Right cardiac atrium (tissue), 5 donors: ENCODE measurements at regions not wholly inside any gene's neighbourhood (a gene's known extent, or its start where the extent isn't known, plus 50 kb on each side); places are given as distances from the start of the nearest gene placed in this dataset.
"Not testable (repeated sequence)": the region's sequence is repeated elsewhere in the genome, so short reads cannot be mapped to it uniquely, and the experiment has no call there.

ENCODE experiments used
- ATAC-seq, 2 donors: fragments of 200-7000 bp; cut with Tn5 transposase; one replicate each; pipeline versions ENCODE4 v1.8.0 to v1.9.1; 2020; ENCODE audit warnings: moderate library complexity in 2 of 2, mild to moderate bottlenecking in 1 of 2
- DNase-seq, 3 donors: peaks; one replicate each; pipeline ENCODE4 v3.0.0-alpha.2; 2020
- H3K27ac ChIP-seq: one replicate; pipeline ENCODE4 v1.5.1; 2013; ENCODE audit warnings: mild to moderate bottlenecking, low read length, control low read depth, moderate library complexity
- H3K27me3 ChIP-seq: one replicate; pipeline ENCODE4 v1.6.1; 2013; ENCODE audit not compliant: control insufficient read depth, insufficient read depth
- H3K4me1 ChIP-seq: one replicate; pipeline ENCODE4 v1.6.1; 2013; ENCODE audit warnings: low read length; ENCODE audit not compliant: control insufficient read depth, insufficient read depth
- H3K4me3 ChIP-seq: one replicate; pipeline ENCODE4 v1.5.1; 2013; ENCODE audit warnings: low read length, control low read depth
- H3K9me3 ChIP-seq: one replicate; pipeline ENCODE4 v1.6.1; 2013; ENCODE audit warnings: low read length; ENCODE audit not compliant: control insufficient read depth
- WGBS: extraction: QIAGEN DNeasy Blood & Tissue Kit; methylation state at CpG from one replicate; pipeline ENCODE4 v1.1.7; 2013; 5-methylcytosine and 5-hydroxymethylcytosine counted together
- intact Hi-C, 4 donors: fragments of 100-400 bp; cut with DNase I; formaldehyde crosslinking; loops; one replicate each; pipeline versions ENCODE4 v1.11.0 to v1.14.0; 2022 to 2023
- donor health status: healthy with polysubstance abuse.
- donor health status: DM: no; HTN: yes; CAD: no.
- donor health status: DM: no; HTN: no; CAD: no.
- donor health status: DM: no; HTN: yes; CAD: no; lungs with severe emphysema.
- donor health status: DM: yes; HTN: yes; CAD: no.

DNA sequence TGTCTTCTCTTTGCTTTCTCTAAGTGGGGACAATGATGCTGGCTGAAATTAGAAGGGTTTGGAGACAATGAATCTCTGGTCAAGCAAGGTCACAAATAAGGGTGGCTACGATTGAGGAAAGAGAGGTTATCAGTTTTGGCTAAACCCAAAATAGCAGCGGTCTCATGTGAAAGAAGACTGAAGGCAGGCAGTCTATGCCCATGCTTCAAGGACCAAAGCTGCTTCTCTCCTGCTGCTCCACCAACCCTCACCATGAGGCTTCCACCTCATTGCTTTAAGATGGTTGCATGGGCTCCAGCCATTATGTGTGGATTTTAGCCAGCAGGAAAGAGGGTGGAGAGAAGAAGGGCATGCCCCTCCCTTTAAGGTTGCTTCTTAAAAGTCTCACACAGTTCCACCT, 114.1 kb upstream of the TRIM2 start:
- H3K27ac ChIP-seq: no peak overlapping the region
- H3K4me1 ChIP-seq: no peaks in the 10 kb centered on the region
- no peak for ATAC-seq
- H3K9me3 ChIP-seq: no peaks in the 10 kb centered on the region
- no peak overlapping the region for H3K4me3 ChIP-seq
- DNase-seq: no peak
- 50% methylated on average over 2 of the region's 2 CpGs for WGBS
- intact Hi-C loops: no loop called here
- no peaks in the 10 kb centered on the region for H3K27me3 ChIP-seq

DNA sequence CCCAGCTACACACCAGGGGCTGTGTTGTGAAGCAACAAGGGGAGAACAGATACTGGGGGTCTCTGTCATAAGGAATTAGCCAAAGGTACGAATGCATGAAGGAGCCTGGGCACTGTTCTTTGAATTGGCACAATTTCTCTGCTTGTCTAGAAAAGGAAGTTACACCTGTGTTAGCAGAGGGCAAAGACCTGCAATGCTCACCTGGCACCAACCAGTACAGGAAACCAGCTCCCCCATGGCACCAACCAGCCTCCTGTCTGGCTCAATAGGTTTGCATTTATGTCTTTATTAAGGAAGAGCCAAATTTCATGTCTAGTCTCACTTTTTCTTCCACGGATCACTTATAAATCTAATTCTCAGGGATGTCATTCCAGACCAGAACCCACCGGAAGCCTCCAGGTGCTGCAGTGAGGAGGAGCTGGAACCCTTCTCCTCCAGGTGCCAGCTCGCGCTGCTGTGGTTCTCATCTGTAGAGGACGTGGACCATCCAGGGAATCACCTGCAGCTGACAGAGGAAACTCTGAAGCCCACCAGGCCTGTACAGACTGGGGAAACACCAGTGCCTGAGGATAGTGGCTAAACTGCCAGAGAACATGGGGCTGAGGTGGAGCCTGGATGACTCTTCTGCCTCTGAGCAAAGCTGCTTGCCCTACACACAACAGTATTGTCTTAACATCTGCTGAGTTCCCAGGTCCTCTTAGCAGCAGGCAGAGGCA, 113.4 kb upstream of the TRIM2 start:
- intact Hi-C loops: no loop called here
- H3K4me3 ChIP-seq: no peak overlapping the region
- WGBS: 94% methylated on average over 6 of the region's 6 CpGs
- H3K27ac ChIP-seq: no peak overlapping the region
- no peaks in the 10 kb centered on the region for H3K4me1 ChIP-seq
- DNase-seq (no peak), ATAC-seq (no peak)
- no peaks in the 10 kb centered on the region for H3K27me3 ChIP-seq
- no peaks in the 10 kb centered on the region for H3K9me3 ChIP-seq

DNA sequence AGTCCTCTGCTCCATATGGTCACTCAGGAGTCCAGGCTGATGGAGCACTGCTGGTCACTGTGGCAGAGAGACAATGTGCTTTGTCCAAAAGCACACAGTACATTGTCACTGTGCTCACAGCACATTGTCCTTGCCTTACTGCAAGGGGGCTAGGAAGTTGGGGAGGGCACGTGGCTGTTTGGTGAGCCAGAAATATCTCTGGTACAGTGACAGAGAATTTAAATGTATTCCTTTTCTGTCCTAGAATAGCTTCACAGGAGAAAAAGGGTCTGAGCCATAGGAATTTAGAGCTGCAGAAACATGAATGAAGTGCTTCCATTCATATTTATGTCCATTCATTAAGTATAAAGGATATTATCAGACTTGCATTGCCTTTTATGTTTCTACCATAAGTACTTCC, 110.8 kb upstream of the TRIM2 start:
- Histone ChIP-seq H3K27me3 (no peaks in the 10 kb centered on the region), H3K27ac (no peak overlapping the region), H3K4me1 (no peaks in the 10 kb centered on the region), H3K9me3 (no peaks in the 10 kb centered on the region), H3K4me3 (no peak overlapping the region)
- ATAC-seq (no peak), DNase-seq (no peak)
- WGBS: 53% methylated on average over 1 of the region's 1 CpG
- intact Hi-C loops: no loop called here

DNA sequence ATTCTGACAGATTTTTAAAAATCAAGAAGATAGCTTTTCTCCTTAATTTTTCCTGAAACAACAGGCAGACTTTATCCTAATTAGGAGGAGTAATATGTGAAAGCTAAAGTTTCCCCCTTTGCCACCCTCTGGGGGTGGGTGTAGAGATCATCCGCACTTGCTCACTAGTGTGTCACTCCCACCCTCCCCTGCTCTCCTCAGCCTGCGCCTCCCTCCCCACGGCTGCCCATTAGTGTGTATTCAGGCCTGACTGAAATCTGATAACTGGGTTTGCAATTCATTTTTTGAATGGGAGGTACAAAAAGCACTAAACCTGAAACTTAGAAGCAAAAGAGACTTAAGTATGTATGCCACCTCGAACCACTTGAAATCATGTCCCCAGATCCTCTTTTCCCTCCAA, 110.4 kb upstream of the TRIM2 start:
- no peak overlapping the region for H3K27ac ChIP-seq
- H3K27me3 ChIP-seq: no peaks in the 10 kb centered on the region
- H3K4me3 ChIP-seq: no peak overlapping the region
- intact Hi-C loops: no loop called here
- ATAC-seq (no peak), DNase-seq (no peak)
- WGBS: 68% methylated on average over 4 of the region's 4 CpGs
- H3K9me3 ChIP-seq: no peaks in the 10 kb centered on the region
- no peaks in the 10 kb centered on the region for H3K4me1 ChIP-seq

DNA sequence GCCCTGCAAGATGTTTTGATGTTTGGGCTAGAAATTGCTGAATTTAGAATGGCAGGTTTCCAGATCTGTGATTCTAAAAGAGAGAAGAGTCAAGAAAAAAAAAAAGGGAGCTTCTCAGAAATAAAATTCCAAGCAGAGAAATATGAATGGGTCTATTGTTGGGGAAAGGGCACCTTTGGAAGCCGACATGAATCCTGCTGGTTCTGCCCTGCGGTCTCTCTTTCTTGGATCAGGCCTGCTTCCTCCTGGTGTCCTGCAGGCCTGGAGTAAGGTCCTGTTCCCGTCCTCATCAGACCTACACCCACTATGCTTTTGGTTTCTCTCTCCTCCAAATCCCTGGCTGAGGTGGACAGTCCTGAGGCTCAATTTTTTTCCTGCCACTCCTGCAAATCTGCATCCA, 109.8 kb upstream of the TRIM2 start:
- Histone ChIP-seq H3K4me3 (no peak overlapping the region), H3K27ac (no peak overlapping the region), H3K4me1 (no peaks in the 10 kb centered on the region), H3K9me3 (no peaks in the 10 kb centered on the region), H3K27me3 (no peaks in the 10 kb centered on the region)
- WGBS: 84% methylated on average over 3 of the region's 3 CpGs
- DNase-seq: no peak
- ATAC-seq: no peak
- intact Hi-C loops: no loop called here

DNA sequence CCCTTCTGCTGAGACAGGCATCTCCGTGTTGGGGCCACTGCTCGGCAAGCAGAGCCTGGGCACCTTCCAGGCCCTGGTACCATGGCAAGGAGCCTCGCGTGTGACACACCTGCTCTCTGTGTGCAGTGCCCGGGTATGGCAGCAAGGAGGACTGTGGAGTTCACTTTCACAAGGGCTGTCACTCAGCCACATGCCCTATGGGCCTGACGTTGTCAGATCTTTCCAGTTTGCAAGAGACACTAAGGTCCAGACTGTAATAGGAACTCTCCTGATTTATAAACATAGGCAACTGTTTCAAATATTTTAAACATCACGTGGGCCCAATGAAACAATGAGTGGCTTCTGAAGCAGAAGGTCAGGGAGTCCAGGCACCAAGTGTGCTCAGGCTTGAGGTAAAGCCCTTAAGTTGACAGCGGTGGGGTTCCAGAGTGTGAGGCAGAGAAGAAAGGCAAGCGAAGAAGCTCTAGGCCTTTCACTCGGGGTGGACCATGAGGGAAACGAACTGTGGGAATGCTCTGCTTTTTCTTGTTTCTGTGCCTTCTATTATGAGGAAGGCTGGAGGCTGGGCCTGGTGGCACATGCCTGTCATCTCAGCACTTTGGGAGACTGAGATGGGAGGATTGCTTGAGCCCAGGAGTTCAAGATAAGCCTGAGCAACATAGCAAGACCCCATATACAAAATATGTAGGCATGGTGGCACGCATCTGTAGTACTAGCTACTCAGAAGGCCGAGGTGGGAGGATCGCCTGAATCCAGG, 108.6 kb upstream of the TRIM2 start:
- 85% methylated on average over 14 of the region's 14 CpGs for WGBS
- no peaks in the 10 kb centered on the region for H3K27me3 ChIP-seq
- H3K4me3 ChIP-seq: no peak overlapping the region
- no peaks in the 10 kb centered on the region for H3K9me3 ChIP-seq
- intact Hi-C loops: no loop called here
- no peak for ATAC-seq
- H3K27ac ChIP-seq: no peak overlapping the region
- no peak for DNase-seq
- H3K4me1 ChIP-seq: no peaks in the 10 kb centered on the region

DNA sequence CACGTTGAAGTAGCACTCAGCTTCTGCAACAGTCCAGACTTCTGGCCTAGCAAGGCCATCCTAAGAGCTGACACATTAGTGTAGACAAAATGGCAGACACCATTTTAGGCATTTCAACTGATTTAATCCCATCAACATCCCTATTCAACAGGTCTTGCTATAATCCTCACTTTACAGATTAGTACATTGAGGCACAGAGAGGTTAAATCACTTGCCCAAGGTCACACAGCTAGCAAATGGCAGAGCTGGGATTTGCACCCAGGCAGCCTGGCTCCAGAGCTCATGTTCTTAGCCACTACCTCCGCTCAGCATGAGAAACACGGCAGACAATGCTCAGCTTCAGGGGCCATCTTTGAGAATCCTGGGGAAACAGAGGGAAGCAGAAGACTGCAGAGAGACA, 107.9 kb upstream of the TRIM2 start:
- no peak overlapping the region for H3K4me3 ChIP-seq

DNA sequence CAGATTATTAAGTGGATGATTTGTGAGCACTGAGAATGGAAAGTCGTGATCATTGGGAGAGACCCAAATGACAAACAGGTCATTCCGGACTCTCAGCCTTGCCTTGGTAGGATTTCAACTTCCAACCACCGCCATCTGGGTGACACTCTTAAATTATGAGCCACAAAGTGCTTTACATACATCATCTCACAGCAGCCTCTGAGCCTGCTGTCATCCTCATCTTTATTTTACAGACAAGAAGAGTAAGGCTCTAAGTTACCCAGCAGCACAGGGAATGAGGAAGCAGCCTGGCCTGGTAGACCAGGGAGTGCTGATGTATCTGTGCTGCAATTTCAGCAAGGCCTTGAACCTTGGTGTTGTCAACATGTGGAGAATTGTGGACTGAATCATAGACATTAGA, 105.8 kb upstream of the TRIM2 start:
- no peak for ATAC-seq

More for the DNA sequence above, 107.9 kb upstream of the TRIM2 start:
- intact Hi-C loops: no loop called here
- Histone ChIP-seq H3K4me1 (no peaks in the 10 kb centered on the region), H3K27me3 (no peaks in the 10 kb centered on the region), H3K9me3 (no peaks in the 10 kb centered on the region), H3K27ac (no peak overlapping the region)
- ATAC-seq: no peak
- no peak for DNase-seq
- 88% methylated on average over 3 of the region's 3 CpGs for WGBS

DNA sequence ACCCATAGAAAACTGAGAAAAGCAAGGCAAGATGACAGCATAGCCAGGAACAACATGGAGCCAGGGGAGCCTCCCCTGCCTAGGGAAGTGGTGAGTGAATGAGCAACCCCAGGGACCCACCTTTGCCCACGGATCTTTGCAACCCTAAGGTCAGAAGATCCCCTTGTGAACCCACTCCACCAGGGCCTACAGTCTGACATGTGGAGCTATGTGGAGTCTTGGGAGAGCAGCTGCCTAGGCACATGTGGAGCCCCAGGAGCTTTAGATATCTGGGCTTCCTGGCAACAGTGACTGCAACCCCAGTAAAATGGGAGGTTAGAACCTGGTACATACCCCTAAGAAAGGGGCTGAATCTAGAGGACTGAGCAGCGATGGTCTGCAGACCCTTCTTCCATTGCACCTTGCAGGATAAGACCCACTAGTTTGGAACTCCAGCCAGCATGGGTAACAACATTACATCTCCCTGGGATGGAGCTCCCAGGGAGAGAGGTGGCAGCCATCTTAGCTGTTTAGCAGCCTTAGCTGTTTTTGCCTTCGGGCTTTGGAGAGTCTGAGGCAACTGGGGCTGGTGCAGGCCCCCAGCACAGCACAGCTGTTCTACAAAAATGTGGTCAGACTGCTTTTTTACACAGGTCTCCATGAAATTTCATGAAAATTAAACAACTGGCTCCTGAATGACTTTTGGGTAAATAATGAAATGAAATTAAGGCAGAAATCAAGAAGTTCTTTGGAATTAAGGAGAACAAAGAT, 104.7 kb upstream of the TRIM2 start:
- DNase-seq (no peak), ATAC-seq (no peak)
- intact Hi-C loops: no loop called here
- Histone ChIP-seq H3K4me3 (no peak overlapping the region), H3K27me3 (no peaks in the 10 kb centered on the region), H3K4me1 (no peaks in the 10 kb centered on the region), H3K27ac (no peak overlapping the region), H3K9me3 (no peaks in the 10 kb centered on the region)
- WGBS: 89% methylated on average over 3 of the region's 3 CpGs

More for the DNA sequence above, 105.8 kb upstream of the TRIM2 start:
- Histone ChIP-seq H3K4me1 (no peaks in the 10 kb centered on the region), H3K9me3 (no peaks in the 10 kb centered on the region), H3K4me3 (no peak overlapping the region), H3K27me3 (no peaks in the 10 kb centered on the region), H3K27ac (no peak overlapping the region)
- 62% methylated on average over 3 of the region's 3 CpGs for WGBS
- no peak for DNase-seq
- intact Hi-C loops: no loop called here

DNA sequence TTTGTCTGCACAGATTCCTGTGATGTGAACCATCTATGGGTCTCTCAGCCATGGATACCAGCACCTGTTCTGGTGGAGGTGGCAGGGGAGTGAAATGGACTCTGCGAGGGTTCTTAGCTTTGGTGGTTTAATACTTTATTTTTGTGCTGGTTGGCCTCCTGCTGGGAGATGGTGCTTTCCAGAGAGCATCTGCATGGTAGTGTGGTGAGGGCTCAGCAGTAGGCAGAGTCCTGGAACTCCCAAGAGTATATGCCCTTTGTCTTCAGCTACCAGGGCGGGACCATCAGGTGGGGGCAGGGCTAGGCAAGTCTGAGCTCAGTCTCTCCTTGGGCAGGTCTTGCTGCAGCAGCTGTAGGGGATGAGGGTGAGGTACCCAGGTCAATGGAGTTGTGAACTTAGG, 97.5 kb upstream of the TRIM2 start:
- ATAC-seq, H3K27me3 ChIP-seq: not testable (repeated sequence)

DNA sequence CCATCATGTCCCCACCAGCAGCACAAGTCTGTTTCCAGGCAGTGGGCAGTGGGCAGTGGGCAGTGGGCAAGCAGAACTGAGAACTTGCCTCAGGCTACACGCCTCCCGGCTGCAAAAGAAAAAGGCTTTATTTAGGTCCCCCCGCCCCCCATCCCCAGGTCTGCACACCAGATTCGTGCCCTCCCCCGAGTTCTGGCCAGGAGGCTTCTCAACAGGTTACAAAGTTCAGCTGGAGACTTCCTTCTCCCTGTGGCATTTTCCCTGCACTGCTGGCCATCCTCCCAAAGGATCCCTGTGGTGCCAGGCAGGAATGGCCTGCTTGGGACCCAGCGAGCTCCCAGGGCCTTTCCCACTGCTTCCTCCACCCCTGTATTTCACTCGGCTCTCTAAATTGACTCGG, 97.0 kb upstream of the TRIM2 start:
- Histone ChIP-seq H3K9me3 (no peaks in the 10 kb centered on the region), H3K27me3 (no peaks in the 10 kb centered on the region), H3K4me3 (no peak overlapping the region), H3K4me1 (no peaks in the 10 kb centered on the region), H3K27ac (no peak overlapping the region)
- intact Hi-C loops: no loop called here
- DNase-seq: no peak
- WGBS: 78% methylated on average over 8 of the region's 8 CpGs
- ATAC-seq: no peak

More for the DNA sequence above, 97.5 kb upstream of the TRIM2 start:
- H3K4me1 ChIP-seq, H3K27ac ChIP-seq, DNase-seq, H3K9me3 ChIP-seq, intact Hi-C loops, H3K4me3 ChIP-seq: not testable (repeated sequence)
- WGBS: 86% methylated on average over 2 of the region's 2 CpGs
